ENCODE measurements at regions not wholly inside any gene's neighbourhood (a gene's known extent, or its start where the extent isn't known, plus 50 kb on each side); places are given as distances from the start of the nearest gene placed in this dataset.

- Histone ChIP-seq H3K4me3 (ENCODE audit: low read depth, low read length) (no peak overlapping the region), H3K27ac (ENCODE audit: low read depth, low read length) (no peak overlapping the region), H3K27me3 (ENCODE audit: control insufficient read depth, insufficient read depth, low read length) (no peaks in the 10 kb centered on the region), H3K9me3 (ENCODE audit: control insufficient read depth, insufficient read depth, low read length) (no peaks in the 10 kb centered on the region)
- no peak for DNase-seq (ENCODE audit: low read depth, low spot score)
- no peak for TF ChIP-seq CTCF (IDR thresholded peaks at IDR 0.05; ENCODE audit: low read depth, low read length)
- ChIA-PET CTCF (interaction anchor here (1.1 to 2.1 kb wide), 2 partner anchors 39 to 50 kb away, joined by 3 to 6 read pairs; no protein-coding TSS in a partner anchor), POLR2A (no interaction called here)
These were observed 85.5 kb upstream of the VANGL1 start for GRCh38 chr1:115556236-115556635.

DNA sequence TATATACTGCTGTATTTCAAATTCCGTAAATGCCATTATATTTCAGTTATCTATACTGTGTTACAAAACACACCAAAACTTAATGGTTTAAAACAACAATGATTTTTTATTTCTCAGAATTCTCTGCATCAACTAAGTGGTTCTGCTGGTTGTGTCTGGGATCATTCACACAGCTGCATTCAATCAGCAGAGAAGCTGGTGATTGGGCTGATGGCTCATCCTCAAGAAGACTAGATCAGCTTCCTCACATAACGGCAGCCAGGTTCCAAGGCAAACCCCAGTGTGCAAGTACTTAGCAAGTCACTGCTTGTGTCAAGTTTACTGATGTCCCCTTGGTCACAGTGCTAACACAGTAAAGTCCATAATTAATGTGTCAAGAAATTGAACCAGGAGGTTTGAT lies 86.3 kb upstream of the VANGL1 start:
- POLR2A ChIA-PET = interaction anchor here (0.6 kb wide), 1 partner anchor 25 kb away, joined by 3 read pairs; no protein-coding TSS in a partner anchor
- no peak for TF ChIP-seq CTCF (IDR thresholded peaks at IDR 0.05; ENCODE audit: low read depth, low read length)
- CTCF ChIA-PET = no interaction called here
- H3K27me3 ChIP-seq (ENCODE audit: control insufficient read depth, insufficient read depth, low read length) = no peaks in the 10 kb centered on the region
- peak; percentile 21 for DNase-seq (ENCODE audit: low read depth, low spot score)
- no peak overlapping the region for H3K4me3 ChIP-seq (ENCODE audit: low read depth, low read length)
- H3K9me3 ChIP-seq (ENCODE audit: control insufficient read depth, insufficient read depth, low read length) = no peaks in the 10 kb centered on the region
- H3K27ac ChIP-seq (ENCODE audit: low read depth, low read length) = no peak overlapping the region

DNA sequence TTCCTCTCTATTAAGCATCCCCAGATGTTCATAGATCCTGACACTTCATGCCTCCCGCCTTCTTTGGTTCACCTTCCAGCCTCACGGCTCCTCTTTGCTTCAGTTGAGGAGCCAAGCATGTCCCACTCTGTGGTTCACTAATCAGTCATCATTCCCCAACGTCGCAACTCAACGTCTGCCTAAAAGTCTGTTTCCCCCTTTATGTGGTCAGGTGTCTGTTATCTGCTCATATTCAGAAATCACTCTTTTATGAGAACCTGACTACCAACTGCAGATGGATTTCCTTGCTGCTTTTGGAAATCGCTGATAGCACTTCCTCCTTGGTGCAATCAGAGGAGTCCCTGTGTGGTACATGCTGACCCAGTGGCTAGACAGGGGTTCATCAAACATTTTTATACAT lies 94.1 kb upstream of the VANGL1 start:
- H3K27me3 ChIP-seq (ENCODE audit: control insufficient read depth, insufficient read depth, low read length) = no peaks in the 10 kb centered on the region
- no peak overlapping the region for H3K4me3 ChIP-seq (ENCODE audit: low read depth, low read length)
- CTCF ChIA-PET = interaction anchor here (1.3 to 1.6 kb wide), 4 partner anchors 9 to 410 kb away, joined by 3 to 9 read pairs (median 4); no protein-coding TSS in a partner anchor
- no peak for DNase-seq (ENCODE audit: low read depth, low spot score)
- H3K9me3 ChIP-seq (ENCODE audit: control insufficient read depth, insufficient read depth, low read length) = no peaks in the 10 kb centered on the region
- no peak for TF ChIP-seq CTCF (IDR thresholded peaks at IDR 0.05; ENCODE audit: low read depth, low read length)
- POLR2A ChIA-PET = no interaction called here
- H3K27ac ChIP-seq (ENCODE audit: low read depth, low read length) = no peak overlapping the region

DNA sequence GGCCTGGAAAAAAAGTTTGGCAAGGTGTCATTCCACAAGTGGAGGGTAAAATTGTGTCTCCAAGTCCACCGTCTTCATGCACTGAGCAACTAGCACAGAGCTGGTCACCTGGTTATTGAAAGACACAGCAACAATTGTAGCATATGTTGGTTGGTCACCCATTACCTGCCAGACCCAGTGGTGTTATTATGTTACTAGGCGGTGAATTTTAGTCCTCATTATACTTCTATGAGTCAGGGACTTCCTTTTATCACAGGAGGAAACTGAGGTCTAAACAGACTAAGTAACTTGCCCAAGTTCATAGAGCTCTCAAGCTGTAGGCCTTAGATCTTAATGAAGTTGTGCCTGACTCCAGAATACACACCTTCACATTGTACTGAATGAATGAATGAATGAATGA lies 94.9 kb upstream of the VANGL1 start:
- DNase-seq (ENCODE audit: low read depth, low spot score) = no peak
- H3K27ac ChIP-seq (ENCODE audit: low read depth, low read length) = no peak overlapping the region
- no peaks in the 10 kb centered on the region for H3K9me3 ChIP-seq (ENCODE audit: control insufficient read depth, insufficient read depth, low read length)
- no peaks in the 10 kb centered on the region for H3K27me3 ChIP-seq (ENCODE audit: control insufficient read depth, insufficient read depth, low read length)
- H3K4me3 ChIP-seq (ENCODE audit: low read depth, low read length) = no peak overlapping the region
- TF ChIP-seq CTCF (IDR thresholded peaks at IDR 0.05; ENCODE audit: low read depth, low read length) = no peak
- POLR2A ChIA-PET = no interaction called here
- CTCF ChIA-PET = interaction anchor here (1.3 to 1.6 kb wide), 4 partner anchors 10 to 409 kb away, joined by 3 to 9 read pairs (median 4); no protein-coding TSS in a partner anchor

- TF ChIP-seq CTCF (IDR thresholded peaks at IDR 0.05; ENCODE audit: low read depth, low read length) = peak; percentile 74
- peak; percentile 83 for DNase-seq (ENCODE audit: low read depth, low spot score)
- Histone ChIP-seq H3K27ac (ENCODE audit: low read depth, low read length) (peak overlapping the region; percentile 99), H3K4me3 (ENCODE audit: low read depth, low read length) (peak overlapping the region; percentile 8; the same call in 1 of the 2 replicates), H3K9me3 (ENCODE audit: control insufficient read depth, insufficient read depth, low read length) (no peaks in the 10 kb centered on the region), H3K27me3 (ENCODE audit: control insufficient read depth, insufficient read depth, low read length) (no peaks in the 10 kb centered on the region)
- POLR2A ChIA-PET = no interaction called here
- CTCF ChIA-PET = interaction anchor here (0.6 to 1.8 kb wide), 8 partner anchors 47 to 1605 kb away, joined by 3 to 12 read pairs (median 4); no protein-coding TSS in a partner anchor
These were observed 95.7 kb upstream of the VANGL1 start for GRCh38 chr1:115545791-115546733.

Data from AG04450 (cell line).